Heart left ventricle (tissue), 16 donors: ENCODE measurements at regions not wholly inside any gene's neighbourhood (a gene's known extent, or its start where the extent isn't known, plus 50 kb on each side); places are given as distances from the start of the nearest gene placed in this dataset.

Source experiments
- ATAC-seq, 4 donors: fragments of 200-7000 bp; cut with Tn5 transposase; one replicate each; pipeline ENCODE4 v1.9.1; 2020 to 2022; ENCODE audit warnings: moderate library complexity in 4 of 4, mild to moderate bottlenecking in 3 of 4, moderate number of reproducible peaks in 1 of 4
- DNase-seq, 5 donors: peaks; one replicate each; pipeline ENCODE4 v3.0.0-alpha.2; 2020
- H3K27ac ChIP-seq, 12 donors: fragments of 200-600 bp; sonication (generic) in 4 of 12; one replicate each; pipeline versions ENCODE4 v1.5.0 to v1.8.0; 2016 to 2022; ENCODE audit warnings: mild to moderate bottlenecking in 2 of 12
- H3K27me3 ChIP-seq, 9 donors: fragments of 200-600 bp; sonication (generic) in 2 of 9; one replicate each; pipeline versions ENCODE4 v1.5.1 to v1.8.0; 2016 to 2022; ENCODE audit warnings: mild to moderate bottlenecking in 3 of 9
- H3K36me3 ChIP-seq, 9 donors: fragments of 200-600 bp; sonication (generic) in 2 of 9; one replicate each; pipeline versions ENCODE4 v1.5.0 to v1.8.0; 2018 to 2022; ENCODE audit warnings: mild to moderate bottlenecking in 2 of 9
- H3K4me1 ChIP-seq, 12 donors: fragments of 200-600 bp; sonication (generic) in 4 of 12; one replicate each; pipeline versions ENCODE4 v1.5.0 to v1.8.0; 2016 to 2022; ENCODE audit warnings: mild to moderate bottlenecking in 3 of 12
- H3K4me3 ChIP-seq, 12 donors: fragments of 200-600 bp; sonication (generic) in 4 of 12; one replicate each; pipeline versions ENCODE4 v1.5.0 to v1.8.0; 2017 to 2022; ENCODE audit warnings: mild to moderate bottlenecking in 9 of 12, moderate library complexity in 4 of 12
- H3K9me3 ChIP-seq, 12 donors: fragments of 200-600 bp; sonication (generic) in 4 of 12; one replicate each; pipeline versions ENCODE4 v1.5.0 to v1.8.0; 2016 to 2022; ENCODE audit warnings: mild to moderate bottlenecking in 1 of 12
- CTCF ChIP-seq, 12 donors: fragments of 200-600 bp; sonication (generic) in 4 of 12; IDR thresholded peaks; one replicate each; pipeline versions ENCODE4 v1.5.0 to v1.8.0; 2018 to 2022; ENCODE audit warnings: antibody characterized with exemption in 12 of 12, mild to moderate bottlenecking in 5 of 12
- POLR2A ChIP-seq, 2 donors: fragments of 450-650 bp; IDR thresholded peaks; one replicate each; pipeline ENCODE4 v1.6.1; 2017; ENCODE audit warnings: antibody characterized with exemption in 2 of 2, mild to moderate bottlenecking in 2 of 2, moderate library complexity in 2 of 2
- WGBS, 4 donors: extraction: QIAGEN DNeasy Blood & Tissue Kit in 2 of 4; methylation state at CpG; one replicate each; pipeline versions ENCODE4 v1.1.5 to v1.1.7; 2013 to 2018; 5-methylcytosine and 5-hydroxymethylcytosine counted together
- intact Hi-C, 10 donors: fragments of 100-400 bp; cut with DNase I; formaldehyde crosslinking; loops; one replicate each; pipeline versions ENCODE4 v1.11.1 to v1.14.2; 2022
- donor health status: ischemic (EF 13 %, LVEDD 7.1; RV severe dilation, severe dysfunction).
- donor health status: healthy with polysubstance abuse.
- donor health status: DM: no; HTN: yes; CAD: no.
- donor health status: DM: no; HTN: no; CAD: no.
- donor health status: ischemic (EF 25% LVEDD 6.9; RV normal size, moderate dysfunction).
- donor health status: ischemic (EF 25% LVEDD 5.7; RV mildly dilated, moderate dysfunction).
- donor health status: healthy.
- donor health status: DM: yes; HTN: yes; CAD: no.
- donor health status: ischemic (EF 35%, LVEDD 5.7; RV mildly dilated, moderate dysfunction).
- donor health status: nonischemic (EF 11% LVEDD 7.7; RV severe dilation, severe dysfunction).
- donor health status: DM: yes; HTN: yes; CAD: no.
- donor health status: PGD.
- donor health status: ischemic (EF 29% LVEDD 5.4; RV normal size, mild dysfunction).
- donor health status: nonischemic (EF 23%, LVEDD 6.1; RV moderate dilation, normal function).

GRCh38 chr4:54572152-54572542 is 85.6 kb upstream of the KIT start:
- H3K36me3 ChIP-seq: no peaks in the 10 kb centered on the region
- no peak for TF ChIP-seq POLR2A (IDR thresholded peaks at IDR 0.05)
- TF ChIP-seq CTCF (IDR thresholded peaks at IDR 0.05): no peak
- no peak overlapping the region for H3K4me3 ChIP-seq
- no peaks in the 10 kb centered on the region for H3K27me3 ChIP-seq
- no peaks in the 10 kb centered on the region for H3K9me3 ChIP-seq
- ATAC-seq (no peak), DNase-seq (no peak)
- intact Hi-C loops: no loop called here
- no peak overlapping the region for H3K27ac ChIP-seq
- H3K4me1 ChIP-seq: peaks cover 0 to 10% (median 0%) of the 10 kb centered on the region in 12 donors

- Histone ChIP-seq H3K36me3 (no peaks in the 10 kb centered on the region), H3K9me3 (no peaks in the 10 kb centered on the region), H3K4me1 (no peaks in the 10 kb centered on the region), H3K4me3 (no peak overlapping the region), H3K27ac (no peak overlapping the region), H3K27me3 (peaks cover 0 to 3% (median 0%) of the 10 kb centered on the region in 9 donors)
- TF ChIP-seq CTCF (IDR thresholded peaks at IDR 0.05) (no peak), POLR2A (IDR thresholded peaks at IDR 0.05) (no peak)
- ATAC-seq: no peak
- no peak for DNase-seq
- WGBS, 4 donors: 69 to 100% (median 87%) methylated on average over 1 of the region's 1 CpG
- intact Hi-C loops: no loop called here
These were observed 83.3 kb upstream of the KIT start for GRCh38 chr4:54574500-54574899.

- Histone ChIP-seq H3K4me1 (no peaks in the 10 kb centered on the region), H3K9me3 (no peaks in the 10 kb centered on the region), H3K36me3 (no peaks in the 10 kb centered on the region), H3K27ac (no peak overlapping the region), H3K4me3 (no peak overlapping the region), H3K27me3 (peaks cover 0 to 3% (median 0%) of the 10 kb centered on the region in 9 donors)
- 80 to 88% (median 85%) methylated on average over 2 of the region's 2 CpGs for WGBS, 4 donors
- ATAC-seq: no peak
- DNase-seq: no peak
- intact Hi-C loops: no loop called here
- TF ChIP-seq POLR2A (IDR thresholded peaks at IDR 0.05) (no peak), CTCF (IDR thresholded peaks at IDR 0.05) (no peak)
These were observed 81.8 kb upstream of the KIT start for GRCh38 chr4:54575919-54576318.

DNA sequence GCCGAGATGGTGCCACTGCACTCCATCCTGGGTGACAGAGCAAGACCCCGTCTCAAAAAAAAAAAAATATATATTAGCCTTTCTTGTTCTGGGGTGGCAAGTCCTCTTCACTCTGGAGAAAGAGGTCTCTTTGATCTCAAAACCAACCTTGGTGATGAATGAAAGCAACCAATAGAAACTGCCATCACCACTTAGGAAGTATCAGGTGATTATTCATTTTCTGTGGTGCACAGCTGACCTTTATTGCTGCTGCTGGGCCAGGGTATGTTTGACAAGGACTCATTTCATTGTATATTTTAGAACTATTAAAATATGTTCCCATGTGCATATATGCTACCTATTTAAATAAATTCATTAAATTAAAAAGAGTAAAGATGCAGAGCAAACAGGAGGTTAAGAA is 76.0 kb upstream of the KIT start:
- no peak overlapping the region for H3K4me3 ChIP-seq
- no peaks in the 10 kb centered on the region for H3K9me3 ChIP-seq
- H3K27me3 ChIP-seq: peaks cover 0 to 3% (median 0%) of the 10 kb centered on the region in 9 donors
- TF ChIP-seq POLR2A (IDR thresholded peaks at IDR 0.05): no peak
- no peak for TF ChIP-seq CTCF (IDR thresholded peaks at IDR 0.05)
- intact Hi-C loops: no loop called here
- no peak for ATAC-seq
- H3K36me3 ChIP-seq: no peaks in the 10 kb centered on the region
- DNase-seq: no peak
- H3K27ac ChIP-seq: no peak overlapping the region
- no peaks in the 10 kb centered on the region for H3K4me1 ChIP-seq
- 82 to 100% (median 97%) methylated on average over 2 of the region's 2 CpGs for WGBS, 4 donors
